ENCODE measurements at regions not wholly inside any gene's neighbourhood (a gene's known extent, or its start where the extent isn't known, plus 50 kb on each side); places are given as distances from the start of the nearest gene placed in this dataset.

DNA sequence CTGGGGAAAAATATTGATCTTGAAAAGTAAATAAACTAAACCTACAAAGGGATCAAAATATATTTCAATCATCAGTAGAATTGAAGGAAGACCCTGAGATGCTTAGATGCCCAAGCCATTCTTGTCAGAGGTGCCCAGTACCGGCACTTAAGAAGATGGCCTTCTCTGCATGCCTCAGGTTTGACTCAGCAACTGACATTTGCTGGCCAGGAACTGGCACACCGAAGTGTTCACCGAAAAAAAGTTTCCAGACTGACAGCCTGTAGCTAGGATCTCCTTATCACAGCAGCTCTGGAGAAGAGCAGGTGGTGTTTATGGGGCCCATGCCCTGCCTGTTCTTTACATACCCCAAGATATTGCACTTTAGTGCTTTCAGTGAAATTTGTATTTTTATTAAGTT, 203.2 kb downstream of the MOXD1 start:
- Histone ChIP-seq H3K18ac (ENCODE audit: insufficient read length, low read depth, low read length) (no peak overlapping the region), H3K23ac (ENCODE audit: insufficient read length, low read depth, low read length) (no peak overlapping the region), H4K8ac (replicated peaks; ENCODE audit: insufficient read length, low read depth, low read length) (no peak overlapping the region), H3K4ac (ENCODE audit: low read depth, low read length) (no peak overlapping the region), H3K56ac (ENCODE audit: insufficient read length, low read depth, low read length) (no peak overlapping the region), H2BK120ac (ENCODE audit: low read depth, low read length, poor library complexity, severe bottlenecking) (no peak overlapping the region), H3K9me3 (ENCODE audit: control insufficient read depth, low read depth, low read length) (no peaks in the 10 kb centered on the region), H3K79me1 (ENCODE audit: insufficient read depth, low read depth, low read length, poor library complexity, severe bottlenecking) (no peaks in the 10 kb centered on the region), H2AK5ac (ENCODE audit: insufficient read length, low read length) (no peak overlapping the region), H3K23me2 (ENCODE audit: insufficient read length, low read depth, low read length, poor library complexity, severe bottlenecking) (no peaks in the 10 kb centered on the region), H2AFZ (ENCODE audit: low read length) (no peak overlapping the region), H2BK5ac (ENCODE audit: insufficient read length, low read length) (no peak overlapping the region), H2BK12ac (ENCODE audit: insufficient read length, low read depth, low read length) (no peak overlapping the region), H3K9ac (ENCODE audit: extremely low read depth, insufficient read length, low read length) (no peak overlapping the region), H4K5ac (ENCODE audit: insufficient read length, low read depth, low read length) (no peak overlapping the region), H3T11ph (ENCODE audit: low read length) (no peak overlapping the region), H3K79me2 (ENCODE audit: insufficient read depth, low read length) (no peaks in the 10 kb centered on the region), H3K27ac (ENCODE audit: insufficient read length, low read depth, low read length) (no peak overlapping the region), H3K14ac (ENCODE audit: insufficient read depth, low read length) (no peak overlapping the region), H3K4me1 (ENCODE audit: insufficient read depth, low read length) (no peaks in the 10 kb centered on the region), H3K27me3 (ENCODE audit: insufficient read depth, low read length) (no peaks in the 10 kb centered on the region), H3K4me2 (ENCODE audit: insufficient read depth, insufficient read length, low read length) (no peak overlapping the region), H2BK20ac (ENCODE audit: low read depth, low read length, poor library complexity, severe bottlenecking) (no peak overlapping the region), H2BK15ac (ENCODE audit: low read depth, low read length) (no peak overlapping the region), H4K91ac (ENCODE audit: insufficient read length, low read depth, low read length) (no peak overlapping the region), H4K20me1 (ENCODE audit: control insufficient read depth, insufficient read depth, insufficient read length) (no peaks in the 10 kb centered on the region)
- WGBS (ENCODE audit: extremely low coverage, insufficient read length, low lambda C conversion rate): no CpG with 5 or more reads among the region's 3 CpGs
- no peak overlapping the region for H3K4me3 Mint-ChIP-seq
- no peaks in the 10 kb centered on the region for H3K4me1 Mint-ChIP-seq
- H3K9me3 Mint-ChIP-seq: peaks cover 7 to 14% of the 10 kb centered on the region in 2 experiments; a peak in 4 of 5 replicates
- TF ChIP-seq, protein P1, sequence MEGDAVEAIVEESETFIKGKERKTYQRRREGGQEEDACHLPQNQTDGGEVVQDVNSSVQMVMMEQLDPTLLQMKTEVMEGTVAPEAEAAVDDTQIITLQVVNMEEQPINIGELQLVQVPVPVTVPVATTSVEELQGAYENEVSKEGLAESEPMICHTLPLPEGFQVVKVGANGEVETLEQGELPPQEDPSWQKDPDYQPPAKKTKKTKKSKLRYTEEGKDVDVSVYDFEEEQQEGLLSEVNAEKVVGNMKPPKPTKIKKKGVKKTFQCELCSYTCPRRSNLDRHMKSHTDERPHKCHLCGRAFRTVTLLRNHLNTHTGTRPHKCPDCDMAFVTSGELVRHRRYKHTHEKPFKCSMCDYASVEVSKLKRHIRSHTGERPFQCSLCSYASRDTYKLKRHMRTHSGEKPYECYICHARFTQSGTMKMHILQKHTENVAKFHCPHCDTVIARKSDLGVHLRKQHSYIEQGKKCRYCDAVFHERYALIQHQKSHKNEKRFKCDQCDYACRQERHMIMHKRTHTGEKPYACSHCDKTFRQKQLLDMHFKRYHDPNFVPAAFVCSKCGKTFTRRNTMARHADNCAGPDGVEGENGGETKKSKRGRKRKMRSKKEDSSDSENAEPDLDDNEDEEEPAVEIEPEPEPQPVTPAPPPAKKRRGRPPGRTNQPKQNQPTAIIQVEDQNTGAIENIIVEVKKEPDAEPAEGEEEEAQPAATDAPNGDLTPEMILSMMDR (conservative IDR thresholded peaks at IDR 0.05): no peak
- no peak for DNase-seq
- H3K27ac Mint-ChIP-seq: no peak overlapping the region
- H3K36me3 Mint-ChIP-seq (ENCODE audit: insufficient read depth in 1 of 3, low read depth in 3 of 3): 0 out of 7 replicates have a peak, but pooled peaks cover 0 to 2% (median 0%) of the 10 kb centered on the region in 3 experiments
- H3K27me3 Mint-ChIP-seq (ENCODE audit: low read depth): peaks cover 3% of the 10 kb centered on the region; the same call in 1 of the 2 replicates
